H1 (cell line): ENCODE measurements at regions not wholly inside any gene's neighbourhood (a gene's known extent, or its start where the extent isn't known, plus 50 kb on each side); places are given as distances from the start of the nearest gene placed in this dataset.

Experiments
- CTCF ChIA-PET: fragments of 300-600 bp; sonication (Branson Sonifier 250); formaldehyde crosslinking; loops from one replicate; lab custom pipeline; 2021; ENCODE audit not compliant: partially characterized antibody; lab: Charles Lee
- POLR2A ChIA-PET: fragments of 300-600 bp; sonication (Branson Sonifier 250); formaldehyde crosslinking; loops from one replicate; lab custom pipeline; 2021; ENCODE audit warnings: inconsistent platforms; ENCODE audit not compliant: partially characterized antibody; lab: Charles Lee
- DNase-seq, 2 experiments: peaks; one replicate each; pipeline versions ENCODE4 v3.0.0 to v3.0.0-alpha.2; 2010 to 2022; ENCODE audit warnings: low spot score in 2 of 2, low read depth in 1 of 2, mixed read lengths in 1 of 2
- FAIRE-seq: peaks from 2 replicates; lab custom pipeline; 2011; peaks lifted over from hg19 to GRCh38; lab: Jason Lieb, UNC
- H2AFZ ChIP-seq: 2 replicates; pipeline ENCODE4 v1.8.1; 2012; ENCODE audit warnings: low read length, inconsistent platforms
- H2AK5ac ChIP-seq: 2 replicates; pipeline ENCODE4 v1.6.1; 2013; ENCODE audit warnings: low read depth, low read length
- H2BK120ac ChIP-seq: replicated peaks from 2 replicates; pipeline ENCODE3; 2013; ENCODE audit warnings: low read depth, low read length, inconsistent platforms
- H2BK12ac ChIP-seq: 2 replicates; pipeline ENCODE4 v1.6.1; 2013; ENCODE audit warnings: low read depth, low read length
- H2BK15ac ChIP-seq: 2 replicates; pipeline ENCODE4 v1.6.1; 2013; ENCODE audit warnings: low read length
- H2BK20ac ChIP-seq: 2 replicates; pipeline ENCODE4 v1.6.1; 2013; ENCODE audit warnings: low read length
- H2BK5ac ChIP-seq: 2 replicates; pipeline ENCODE4 v1.6.1; 2013; ENCODE audit warnings: low read depth, low read length
- H3K14ac ChIP-seq: 2 replicates; pipeline ENCODE4 v1.6.1; 2013; ENCODE audit warnings: inconsistent platforms; ENCODE audit not compliant: insufficient read length
- H3K18ac ChIP-seq: 2 replicates; pipeline ENCODE4 v1.6.1; 2013; ENCODE audit warnings: low read length; ENCODE audit errors: extremely low read depth
- H3K23ac ChIP-seq: 2 replicates; pipeline ENCODE4 v1.6.1; 2013; ENCODE audit warnings: inconsistent platforms; ENCODE audit not compliant: insufficient read length
- H3K23me2 ChIP-seq: 2 replicates; pipeline ENCODE4 v1.6.1; 2013; ENCODE audit warnings: low read depth, low read length
- H3K27ac ChIP-seq: 2 replicates; pipeline ENCODE4 v1.6.1; 2011; ENCODE audit warnings: low read depth, low read length, inconsistent platforms
- H3K27me3 ChIP-seq, 4 experiments: replicated peaks in 1 of 4; 1 replicate in 1 of 4; 2 replicates in 3 of 4; pipeline versions ENCODE4 v1.6.1 to v1.8.1; 2011 to 2013; ENCODE audit warnings: low read length in 3 of 4, mild to moderate bottlenecking in 3 of 4, inconsistent platforms in 2 of 4, mixed read lengths in 2 of 4, moderate library complexity in 1 of 4; ENCODE audit not compliant: control insufficient read depth in 3 of 4, insufficient read depth in 3 of 4; ENCODE audit errors: extremely low read depth in 1 of 4
- H3K36me3 ChIP-seq, 4 experiments: 2 replicates each; pipeline versions ENCODE4 v1.6.1 to v1.8.1; 2011 to 2013; ENCODE audit warnings: mild to moderate bottlenecking in 4 of 4, low read length in 3 of 4, moderate library complexity in 2 of 4, control low read depth in 1 of 4, inconsistent platforms in 1 of 4; ENCODE audit not compliant: insufficient read depth in 4 of 4, control insufficient read depth in 2 of 4
- H3K4ac ChIP-seq: replicated peaks from 2 replicates; pipeline ENCODE3; 2013; ENCODE audit warnings: low read length, low read depth, mixed read lengths, inconsistent platforms; ENCODE audit not compliant: insufficient read length
- H3K4me1 ChIP-seq, 4 experiments: replicated peaks in 1 of 4; 1 replicate in 1 of 4; 2 replicates in 3 of 4; pipeline versions ENCODE4 v1.6.1 to v1.8.1; 2011 to 2013; ENCODE audit warnings: low read length in 3 of 4, inconsistent platforms in 2 of 4, mixed read lengths in 1 of 4; ENCODE audit not compliant: insufficient read depth in 4 of 4, control insufficient read depth in 3 of 4
- H3K4me2 ChIP-seq, 2 experiments: 2 replicates each; pipeline versions ENCODE4 v1.6.1 to v1.8.1; 2011 to 2013; ENCODE audit warnings: low read depth in 2 of 2, low read length in 2 of 2, control low read depth in 1 of 2, inconsistent platforms in 1 of 2, mild to moderate bottlenecking in 1 of 2; ENCODE audit not compliant: insufficient read depth in 1 of 2
- H3K4me3 ChIP-seq, 4 experiments: fragments of 200-600, 300-600 bp in 1 of 4; sonication (generic), shearing (Covaris generic), sonication (Bioruptor Twin) in 1 of 4; 2 replicates each; pipeline versions ENCODE4 v1.5.1 to v1.8.1; 2011 to 2016; ENCODE audit warnings: low read length in 4 of 4, low read depth in 3 of 4, control low read depth in 2 of 4, inconsistent platforms in 2 of 4, mild to moderate bottlenecking in 2 of 4, mixed read lengths in 1 of 4, moderate library complexity in 1 of 4; ENCODE audit not compliant: insufficient read depth in 2 of 4; ENCODE audit errors: extremely low read depth in 1 of 4
- H3K56ac ChIP-seq: replicated peaks from 2 replicates; pipeline ENCODE3; 2013; ENCODE audit warnings: low read depth, mild to moderate bottlenecking, mixed read lengths, low read length, inconsistent platforms; ENCODE audit not compliant: insufficient read length
- H3K79me1 ChIP-seq: 2 replicates; pipeline ENCODE4 v1.6.1; 2013; ENCODE audit warnings: low read depth, low read length, control low read depth
- H3K79me2 ChIP-seq, 2 experiments: 2 replicates each; pipeline versions ENCODE4 v1.6.1 to v1.8.1; 2012 to 2013; ENCODE audit warnings: low read length in 2 of 2, mild to moderate bottlenecking in 2 of 2, inconsistent platforms in 1 of 2; ENCODE audit not compliant: insufficient read depth in 2 of 2, control insufficient read depth in 1 of 2
- H3K9ac ChIP-seq, 4 experiments: replicated peaks in 1 of 4; 1 replicate in 1 of 4; 2 replicates in 3 of 4; pipeline versions ENCODE4 v1.6.1 to v1.8.1; 2011 to 2013; ENCODE audit warnings: low read depth in 3 of 4, low read length in 3 of 4, control low read depth in 2 of 4, mild to moderate bottlenecking in 2 of 4, moderate library complexity in 2 of 4, inconsistent platforms in 1 of 4; ENCODE audit errors: extremely low read depth in 1 of 4
- H3K9me3 ChIP-seq, 2 experiments: 2 replicates each; pipeline versions ENCODE4 v1.6.1 to v1.8.1; 2012 to 2013; ENCODE audit warnings: mild to moderate bottlenecking in 2 of 2, moderate library complexity in 2 of 2, control low read depth in 1 of 2, inconsistent platforms in 1 of 2, low read depth in 1 of 2, low read length in 1 of 2, mixed read lengths in 1 of 2; ENCODE audit not compliant: insufficient read depth in 2 of 2
- H4K20me1 ChIP-seq, 2 experiments: replicated peaks in 1 of 2; 2 replicates each; pipeline versions ENCODE3 to v1.8.1; 2011 to 2013; ENCODE audit warnings: inconsistent platforms in 2 of 2, low read length in 2 of 2, mild to moderate bottlenecking in 1 of 2; ENCODE audit not compliant: insufficient read depth in 2 of 2, control insufficient read depth in 1 of 2
- H4K5ac ChIP-seq: 2 replicates; pipeline ENCODE4 v1.6.1; 2013; ENCODE audit warnings: low read length, low read depth, mixed read lengths, inconsistent platforms; ENCODE audit not compliant: insufficient read length
- H4K8ac ChIP-seq: 2 replicates; pipeline ENCODE4 v1.8.0; 2013; ENCODE audit warnings: mild to moderate bottlenecking, moderate library complexity, low read length, inconsistent platforms; ENCODE audit not compliant: insufficient read depth; ENCODE audit errors: extremely low read depth
- H4K91ac ChIP-seq: replicated peaks from 2 replicates; pipeline ENCODE3; 2013; ENCODE audit warnings: low read length, mixed read lengths, inconsistent platforms; ENCODE audit not compliant: insufficient read length
- KDM5A ChIP-seq: fragments of 200-600 bp; IDR thresholded peaks from 2 replicates; pipeline ENCODE4 v1.7.1; 2012; ENCODE audit warnings: mild to moderate bottlenecking, low read length, inconsistent platforms, mixed read lengths
- NRF1 ChIP-seq: IDR thresholded peaks from 2 replicates; pipeline ENCODE4 v1.6.1; 2011; ENCODE audit warnings: mild to moderate bottlenecking, low read depth, low read length, improper control_type of control experiment
- WGBS, 2 experiments: shearing (Covaris generic) in 1 of 2; methylation state at CpG; one replicate each; pipeline versions ENCODE4 v1.1.6 to v1.1.7; 2013 to 2015; ENCODE audit warnings: low lambda C conversion rate in 2 of 2, mixed read lengths in 2 of 2, inconsistent platforms in 1 of 2, low coverage in 1 of 2, missing lambda C conversion rate in 1 of 2; ENCODE audit not compliant: insufficient replicate concordance in 2 of 2, insufficient coverage in 1 of 2, insufficient read length in 1 of 2; ENCODE audit errors: extremely low coverage in 1 of 2, missing lambda C conversion rate in 1 of 2; 5-methylcytosine and 5-hydroxymethylcytosine counted together
- TF ChIP-seq, protein P1 (sequence below): IDR thresholded peaks from 2 replicates; pipeline ENCODE4 v1.6.1; 2012; ENCODE audit warnings: inconsistent platforms

- WGBS, 2 experiments: 98% methylated on average over 2 of the region's 2 CpGs; no CpG with 5 or more reads in 1 of the 2 experiments
- no peaks in the 10 kb centered on the region for H3K4me1 ChIP-seq
- no peak overlapping the region for H3K4me3 ChIP-seq
- H4K5ac ChIP-seq: no peak overlapping the region
- no peak overlapping the region for H3K4me2 ChIP-seq
- no peak overlapping the region for H2AK5ac ChIP-seq
- FAIRE-seq: no peak
- POLR2A ChIA-PET: no interaction called here
- no peaks in the 10 kb centered on the region for H3K36me3 ChIP-seq
- H3K14ac ChIP-seq: no peak overlapping the region
- no peak overlapping the region for H3K27ac ChIP-seq
- H3K79me1 ChIP-seq: no peaks in the 10 kb centered on the region
- no peak overlapping the region for H2BK15ac ChIP-seq
- no peaks in the 10 kb centered on the region for H3K79me2 ChIP-seq
- H2BK20ac ChIP-seq: no peak overlapping the region
- no peak overlapping the region for H3K23ac ChIP-seq
- no peak overlapping the region for H3K9ac ChIP-seq
- no peak overlapping the region for H2AFZ ChIP-seq
- no peak for DNase-seq
- H3K56ac ChIP-seq: no peak overlapping the region
- H3K18ac ChIP-seq: no peak overlapping the region
- 0 out of 4 replicates have a peak, but pooled peaks cover 0 to 2% of the 10 kb centered on the region in 2 experiments for H3K9me3 ChIP-seq
- H4K91ac ChIP-seq: no peak overlapping the region
- H3K27me3 ChIP-seq: no peaks in the 10 kb centered on the region
- CTCF ChIA-PET: interaction anchor here (0.9 kb wide), 1 partner anchor 15 kb away, joined by 3 read pairs; no protein-coding TSS in a partner anchor
- no peak overlapping the region for H4K8ac ChIP-seq
- no peak overlapping the region for H2BK12ac ChIP-seq
- no peak overlapping the region for H2BK120ac ChIP-seq
- no peak overlapping the region for H2BK5ac ChIP-seq
- H4K20me1 ChIP-seq: no peaks in the 10 kb centered on the region
- H3K4ac ChIP-seq: no peak overlapping the region
- H3K23me2 ChIP-seq: no peaks in the 10 kb centered on the region
- TF ChIP-seq, protein P1, sequence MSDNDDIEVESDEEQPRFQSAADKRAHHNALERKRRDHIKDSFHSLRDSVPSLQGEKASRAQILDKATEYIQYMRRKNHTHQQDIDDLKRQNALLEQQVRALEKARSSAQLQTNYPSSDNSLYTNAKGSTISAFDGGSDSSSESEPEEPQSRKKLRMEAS: no peak
- TF ChIP-seq KDM5A (no peak), NRF1 (no peak)
Observed at GRCh38 chr12:87812681-87813080, 216.5 kb downstream of the C12orf50 start.
